Liver (tissue), 2 donors: ENCODE measurements at regions not wholly inside any gene's neighbourhood (a gene's known extent, or its start where the extent isn't known, plus 50 kb on each side); places are given as distances from the start of the nearest gene placed in this dataset.

Source experiments
- CTCF ChIP-seq: fragments of 150-350 bp; IDR thresholded peaks from 2 replicates; pipeline ENCODE4 v1.5.1; 2017; ENCODE audit warnings: improper control_type of control experiment, low read depth, low read length; ENCODE audit not compliant: missing input control
- YY1 ChIP-seq: IDR thresholded peaks from 2 replicates; pipeline ENCODE4 v1.6.1; 2016; ENCODE audit warnings: antibody characterized with exemption, mild to moderate bottlenecking
- donor health status: healthy.

- TF ChIP-seq CTCF (no peak), YY1 (no peak)
Measured at GRCh38 chr2:157172866-157173578, 84.5 kb upstream of the GALNT5 start.
